Ascending aorta (tissue), 2 donors: ENCODE measurements at regions not wholly inside any gene's neighbourhood (a gene's known extent, or its start where the extent isn't known, plus 50 kb on each side); places are given as distances from the start of the nearest gene placed in this dataset.

Source experiments
- DNase-seq, 2 donors: peaks; one replicate each; pipeline ENCODE4 v3.0.0-alpha.2; 2019; ENCODE audit warnings: low spot score in 2 of 2
- H3K27ac ChIP-seq, 2 donors: fragments of 200-600 bp; sonication (generic); one replicate each; pipeline ENCODE4 v1.5.1; 2016 to 2017; ENCODE audit warnings: mild to moderate bottlenecking in 1 of 2
- H3K27me3 ChIP-seq: fragments of 200-600 bp; sonication (generic); one replicate; pipeline ENCODE4 v1.5.1; 2017
- H3K36me3 ChIP-seq, 2 donors: fragments of 200-600 bp; sonication (generic); one replicate each; pipeline ENCODE4 v1.5.1; 2016
- H3K4me1 ChIP-seq, 2 donors: fragments of 200-600 bp; sonication (generic); one replicate each; pipeline ENCODE4 v1.5.1; 2016 to 2017; ENCODE audit warnings: mild to moderate bottlenecking in 1 of 2
- H3K4me3 ChIP-seq, 2 donors: fragments of 200-600 bp; sonication (generic); one replicate each; pipeline ENCODE4 v1.5.1; 2016 to 2017; ENCODE audit warnings: mild to moderate bottlenecking in 1 of 2
- H3K9me3 ChIP-seq, 2 donors: fragments of 200-600 bp; sonication (generic); one replicate each; pipeline ENCODE4 v1.5.1; 2016
- CTCF ChIP-seq, 3 experiments: fragments of 200-600 bp in 2 of 3; fragments of 450-650 bp in 1 of 3; sonication (generic) in 2 of 3; IDR thresholded peaks; one replicate each; pipeline ENCODE4 v1.5.1; 2016 to 2019; ENCODE audit warnings: antibody characterized with exemption in 3 of 3, mild to moderate bottlenecking in 1 of 3, moderate library complexity in 1 of 3
- intact Hi-C: fragments of 100-400 bp; cut with DNase I; formaldehyde crosslinking; loops from one replicate; pipeline ENCODE4 v1.15.1; 2023

GRCh38 chr2:234285541-234285940 lies 211.3 kb downstream of the ARL4C start:
- Histone ChIP-seq H3K27ac (no peak overlapping the region), H3K36me3 (no peaks in the 10 kb centered on the region), H3K27me3 (no peaks in the 10 kb centered on the region), H3K4me1 (no peaks in the 10 kb centered on the region), H3K4me3 (no peak overlapping the region), H3K9me3 (no peaks in the 10 kb centered on the region)
- no peak for DNase-seq
- intact Hi-C loops, result no loop called here
- TF ChIP-seq CTCF (IDR thresholded peaks at IDR 0.05), result no peak

GRCh38 chr2:234279637-234280036 lies 217.2 kb downstream of the ARL4C start:
- no peaks in the 10 kb centered on the region for H3K9me3 ChIP-seq
- no peaks in the 10 kb centered on the region for H3K27me3 ChIP-seq
- H3K36me3 ChIP-seq, result no peaks in the 10 kb centered on the region
- H3K27ac ChIP-seq, result no peak overlapping the region
- no peaks in the 10 kb centered on the region for H3K4me1 ChIP-seq
- no peak for DNase-seq
- intact Hi-C loops, result no loop called here
- H3K4me3 ChIP-seq, result no peak overlapping the region
- TF ChIP-seq CTCF (IDR thresholded peaks at IDR 0.05), result no peak

- Histone ChIP-seq H3K9me3 (no peaks in the 10 kb centered on the region), H3K36me3 (no peaks in the 10 kb centered on the region)
- intact Hi-C loops, result no loop called here
Observed at GRCh38 chr2:234278556-234279255, 218.2 kb downstream of the ARL4C start.

GRCh38 chr2:234275515-234275914 lies 221.4 kb downstream of the ARL4C start:
- no peak for TF ChIP-seq CTCF (IDR thresholded peaks at IDR 0.05)
- no peak for DNase-seq
- Histone ChIP-seq H3K9me3 (no peaks in the 10 kb centered on the region), H3K27me3 (no peaks in the 10 kb centered on the region), H3K4me3 (no peak overlapping the region), H3K27ac (no peak overlapping the region), H3K36me3 (no peaks in the 10 kb centered on the region), H3K4me1 (no peaks in the 10 kb centered on the region)
- intact Hi-C loops, result no loop called here

More at GRCh38 chr2:234278556-234279255, 218.2 kb downstream of the ARL4C start:
- Histone ChIP-seq H3K4me3 (no peak overlapping the region), H3K27me3 (no peaks in the 10 kb centered on the region), H3K27ac (no peak overlapping the region), H3K4me1 (no peaks in the 10 kb centered on the region)
- TF ChIP-seq CTCF (IDR thresholded peaks at IDR 0.05), result no peak
- DNase-seq, result no peak

GRCh38 chr2:234273887-234274584 lies 222.8 kb downstream of the ARL4C start:
- H3K27me3 ChIP-seq, result no peaks in the 10 kb centered on the region
- H3K27ac ChIP-seq, result no peak overlapping the region
- no peaks in the 10 kb centered on the region for H3K36me3 ChIP-seq
- intact Hi-C loops, result no loop called here
- DNase-seq, result no peak
- no peaks in the 10 kb centered on the region for H3K4me1 ChIP-seq
- H3K9me3 ChIP-seq, result no peaks in the 10 kb centered on the region
- no peak overlapping the region for H3K4me3 ChIP-seq
- no peak for TF ChIP-seq CTCF (IDR thresholded peaks at IDR 0.05)
